Stimulated activated CD8-positive, alpha-beta memory T cell treated with anti-CD3 and anti-CD28 coated beads, Interleukin-2, amount 100 ng/mL, for 1 hour (primary cell): ENCODE measurements at regions not wholly inside any gene's neighbourhood (a gene's known extent, or its start where the extent isn't known, plus 50 kb on each side); places are given as distances from the start of the nearest gene placed in this dataset.
"Not testable (repeated sequence)": the region's sequence is repeated elsewhere in the genome, so short reads cannot be mapped to it uniquely, and the experiment has no call there.

ENCODE experiments used
- DNase-seq, 2 donors: peaks; one replicate each; pipeline ENCODE4 v3.0.0-alpha.2; 2020; ENCODE audit warnings: low read depth in 2 of 2

DNA sequence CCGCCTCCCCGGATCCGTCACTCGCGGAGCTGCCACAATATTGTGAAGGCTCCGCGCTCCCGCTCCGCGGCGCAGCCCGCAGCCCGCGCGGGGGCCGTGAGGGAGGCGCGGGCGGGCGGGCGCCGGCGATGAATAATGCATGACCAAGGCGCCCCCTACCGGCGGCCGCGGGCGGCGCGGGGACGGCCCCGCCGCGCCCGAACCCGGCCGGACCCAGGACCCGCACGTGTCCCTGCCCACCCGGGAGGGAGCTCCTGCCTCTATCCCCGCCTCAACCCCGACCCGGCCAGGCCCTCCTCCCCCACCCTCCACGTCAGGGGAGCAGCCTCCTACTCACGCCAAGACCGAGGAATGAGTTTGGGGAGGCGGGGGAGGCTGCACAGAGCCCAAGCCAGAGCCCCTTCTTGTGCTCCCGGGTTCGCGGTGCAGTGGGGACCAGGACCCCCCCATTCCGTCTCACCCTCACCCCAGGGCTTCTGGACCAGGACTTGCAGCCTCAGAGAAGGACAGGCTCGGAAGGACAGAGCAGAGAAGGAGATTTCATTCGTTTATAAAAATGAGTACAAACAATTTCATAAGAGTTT is 70.8 kb upstream of the CASZ1 start:
- peak; percentile 33 to 41 for DNase-seq

DNA sequence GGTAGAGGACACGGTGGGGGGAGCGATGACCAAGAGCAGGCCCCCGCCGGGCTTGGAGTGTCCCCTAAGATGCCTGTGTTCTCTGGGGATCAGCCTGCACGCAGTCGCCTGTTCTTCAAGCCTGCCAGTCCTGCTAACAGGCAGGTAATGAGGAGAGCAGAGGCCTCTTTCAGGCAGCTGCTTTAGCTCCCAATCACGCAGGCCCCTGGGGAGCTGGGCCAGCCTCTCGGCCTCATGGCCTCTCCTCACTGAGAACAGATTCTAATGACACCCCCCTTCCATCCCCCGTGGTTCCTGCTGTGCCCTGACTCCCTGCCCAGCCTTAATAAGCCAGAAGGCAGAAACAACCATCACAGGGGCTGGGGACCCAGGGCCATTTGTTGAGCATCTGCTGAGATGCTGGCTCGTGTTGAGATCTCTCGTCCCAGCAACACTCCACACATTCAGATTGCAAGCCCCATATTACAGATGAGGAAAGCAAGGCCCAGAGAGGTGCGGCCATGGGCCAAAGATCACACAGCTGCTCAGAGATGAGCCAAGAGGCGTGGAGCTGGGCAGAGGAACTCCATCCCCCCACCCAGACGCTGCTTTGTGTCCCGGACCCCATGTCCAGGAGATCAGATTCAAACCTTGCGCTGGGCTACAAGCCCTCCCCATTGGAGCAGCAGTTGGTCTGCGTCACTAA is 71.6 kb upstream of the CASZ1 start:
- DNase-seq, result no peak

DNA sequence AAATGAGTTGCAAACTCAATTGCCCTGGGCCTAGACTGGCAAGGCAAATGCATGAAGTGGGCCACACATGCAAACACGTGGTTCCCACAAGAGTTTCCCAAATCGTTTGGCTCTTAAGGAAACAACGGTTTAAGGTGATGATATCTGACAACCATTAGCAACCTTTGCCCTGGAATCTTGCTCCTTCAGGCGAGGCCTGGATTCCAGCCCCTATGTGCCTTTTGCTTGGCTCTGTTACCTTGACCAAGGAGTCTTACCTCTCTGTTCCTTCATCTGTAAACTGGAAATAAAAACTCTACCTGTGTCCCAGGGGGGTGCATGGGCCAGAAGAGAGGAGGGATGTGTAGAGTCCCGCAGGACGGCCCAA is 72.1 kb upstream of the CASZ1 start:
- DNase-seq, result no peak

DNA sequence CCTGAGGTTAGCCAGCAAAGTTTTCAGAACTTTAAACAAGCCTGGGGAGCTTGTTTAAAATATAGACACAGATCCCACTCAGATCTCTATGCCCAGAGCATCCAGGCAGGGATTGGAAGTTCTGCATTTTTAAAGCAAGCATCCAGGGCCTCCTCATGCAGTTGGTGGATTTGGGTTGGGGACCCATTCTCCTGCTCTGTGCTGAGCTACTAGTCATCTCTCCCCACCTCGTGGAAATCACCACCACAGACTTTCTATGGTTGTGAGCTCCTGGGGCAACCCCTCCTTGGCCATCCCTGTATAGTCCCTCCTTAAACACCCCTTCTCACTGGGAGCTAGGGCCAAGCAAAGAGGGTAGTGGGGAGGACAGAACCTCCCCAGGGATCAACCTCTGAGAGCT is 73.5 kb upstream of the CASZ1 start:
- DNase-seq, result no peak

DNA sequence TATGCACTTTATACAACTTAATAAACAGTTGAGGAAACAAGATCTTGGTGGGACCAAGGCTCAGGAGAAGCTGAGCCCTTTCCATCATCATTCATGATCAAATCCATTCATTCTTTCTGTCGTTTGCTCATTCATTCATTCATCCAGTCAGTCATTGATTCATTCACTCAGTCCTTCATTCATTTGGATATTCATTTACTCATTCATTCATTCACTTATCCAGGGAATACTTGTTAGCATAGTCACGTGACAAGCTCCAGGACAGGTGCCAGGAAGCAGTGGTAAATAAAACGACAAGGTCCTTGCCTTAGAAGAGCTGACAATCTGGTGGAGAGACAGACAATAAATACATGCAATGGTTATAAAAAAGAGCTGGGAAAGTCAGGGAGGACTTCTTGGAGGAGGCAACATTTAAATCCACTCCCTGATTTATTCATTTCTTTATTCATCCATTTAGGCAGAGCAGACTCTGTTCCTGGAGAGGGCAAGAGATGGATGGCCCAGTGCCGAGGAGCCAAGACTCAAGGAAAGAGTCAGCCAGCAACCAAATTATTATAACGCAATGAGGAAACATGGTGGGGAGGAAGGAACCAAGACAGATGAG is 74.1 kb upstream of the CASZ1 start:
- DNase-seq, result no peak

DNA sequence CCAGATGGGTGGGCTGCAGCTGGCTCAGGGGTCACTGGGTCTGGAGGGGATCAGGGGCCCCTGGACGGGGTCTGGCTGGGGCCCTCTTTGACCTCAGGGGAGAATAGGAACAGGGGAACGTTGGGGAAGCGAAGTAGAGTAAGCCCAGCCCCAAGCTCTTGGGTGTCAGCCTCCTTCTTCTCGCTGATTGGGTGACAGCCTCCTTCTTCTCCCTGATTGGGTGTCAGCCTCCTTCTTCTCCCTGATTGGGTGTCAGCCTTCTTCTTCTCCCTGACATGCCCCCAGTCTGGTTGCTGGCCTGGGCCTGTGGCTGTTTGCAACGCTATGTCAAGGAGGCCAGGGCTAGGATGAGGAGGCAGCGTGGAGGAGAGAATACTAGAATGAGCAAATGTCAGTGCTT is 76.7 kb upstream of the CASZ1 start:
- DNase-seq, result no peak

DNA sequence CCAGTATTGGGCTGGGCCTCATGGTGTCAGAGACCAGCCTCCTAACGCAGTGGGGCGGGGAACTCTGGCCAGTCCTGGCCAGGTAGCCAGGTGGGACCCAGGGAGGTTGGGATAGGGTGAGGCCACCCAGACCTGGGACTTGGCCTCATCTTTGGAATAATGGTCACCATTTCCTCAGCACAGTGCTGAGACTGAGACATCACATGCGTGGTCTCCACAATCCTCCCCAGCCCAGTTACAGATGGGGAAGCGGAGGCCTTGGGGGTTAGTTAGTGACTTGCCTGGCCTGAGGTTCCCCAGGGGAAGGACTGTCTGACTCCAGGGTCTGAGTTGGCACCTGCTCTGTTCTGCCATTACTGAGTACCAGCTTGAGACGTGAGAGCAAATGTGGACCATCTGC is 77.9 kb upstream of the CASZ1 start:
- DNase-seq, result no peak

DNA sequence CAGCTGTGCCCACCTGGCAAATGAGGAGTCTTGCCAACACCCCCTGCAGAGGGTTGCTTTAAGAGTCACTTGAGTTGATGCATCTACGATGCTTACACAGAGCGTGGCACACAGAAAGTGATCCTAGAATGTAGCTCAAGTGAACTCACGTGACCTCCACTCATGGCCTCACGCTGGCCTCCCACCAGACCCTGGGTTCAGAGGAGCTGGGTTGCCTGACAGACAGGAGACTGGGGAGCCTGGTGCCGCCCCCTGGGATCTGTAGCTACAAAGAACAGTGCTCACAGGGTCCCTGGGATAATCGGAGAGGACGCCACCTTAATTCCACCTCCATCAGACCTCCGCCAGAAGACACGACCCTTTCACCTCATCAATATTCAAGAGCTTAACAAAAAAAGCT is 81.4 kb upstream of the CASZ1 start:
- no peak for DNase-seq

DNA sequence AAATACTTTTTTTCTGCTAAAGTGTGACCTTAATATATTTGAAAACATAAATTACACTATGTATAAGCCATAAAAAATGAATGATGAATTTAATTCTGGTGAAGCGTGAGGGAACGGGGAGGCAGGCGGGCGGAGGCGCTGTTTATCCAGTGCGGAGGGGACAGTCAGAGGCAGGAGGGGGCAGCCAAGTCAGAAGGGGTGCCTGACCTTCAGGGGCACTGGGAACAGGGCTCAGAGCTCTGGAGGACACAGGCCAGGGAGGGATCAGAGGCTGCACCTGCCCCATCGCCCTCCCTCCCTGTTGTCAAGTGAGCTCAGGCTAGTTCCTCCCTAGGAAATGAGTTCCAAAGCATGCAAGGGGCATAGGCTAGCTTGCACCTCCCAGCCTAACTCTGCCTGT is 82.0 kb upstream of the CASZ1 start:
- no peak for DNase-seq

DNA sequence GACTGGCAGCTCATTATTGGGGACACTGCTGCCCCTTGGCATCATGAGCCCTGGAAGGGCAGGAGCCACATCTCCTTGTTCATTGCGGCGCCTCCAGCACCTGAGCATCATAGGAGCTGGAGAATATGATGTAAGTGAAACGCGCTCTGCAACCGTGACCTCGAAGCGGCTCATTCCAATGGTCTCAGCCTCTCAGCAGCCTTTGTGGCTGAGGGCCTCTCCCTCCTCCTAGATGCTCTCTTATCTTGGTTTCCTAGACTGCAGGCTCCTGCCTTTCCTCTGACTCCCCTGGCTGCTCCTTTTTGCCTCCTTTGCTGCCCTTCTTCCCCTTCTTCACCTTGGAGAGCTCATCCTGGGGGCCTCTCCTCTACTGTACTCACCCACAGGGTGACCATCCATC is 83.6 kb upstream of the CASZ1 start:
- DNase-seq, result no peak

DNA sequence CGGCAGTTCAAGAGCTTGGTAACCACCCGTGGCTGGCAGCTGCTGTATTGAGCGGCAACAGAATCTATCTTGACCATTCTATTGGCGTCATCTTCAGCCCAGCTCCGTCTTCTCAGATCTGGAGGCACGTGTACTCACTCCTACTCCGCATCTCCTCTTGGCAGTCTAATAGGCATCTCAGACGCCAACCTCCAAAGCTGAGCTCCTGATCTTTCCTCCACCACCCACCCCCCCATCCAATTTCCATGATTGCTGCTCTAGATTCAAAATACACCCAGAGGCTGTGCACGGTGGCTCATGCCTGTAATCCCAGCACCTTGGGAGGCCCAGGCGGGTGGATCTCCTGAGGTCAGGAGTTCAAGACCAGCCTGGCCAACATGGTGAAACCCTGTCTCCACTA is 84.6 kb upstream of the CASZ1 start:
- no peak for DNase-seq

DNA sequence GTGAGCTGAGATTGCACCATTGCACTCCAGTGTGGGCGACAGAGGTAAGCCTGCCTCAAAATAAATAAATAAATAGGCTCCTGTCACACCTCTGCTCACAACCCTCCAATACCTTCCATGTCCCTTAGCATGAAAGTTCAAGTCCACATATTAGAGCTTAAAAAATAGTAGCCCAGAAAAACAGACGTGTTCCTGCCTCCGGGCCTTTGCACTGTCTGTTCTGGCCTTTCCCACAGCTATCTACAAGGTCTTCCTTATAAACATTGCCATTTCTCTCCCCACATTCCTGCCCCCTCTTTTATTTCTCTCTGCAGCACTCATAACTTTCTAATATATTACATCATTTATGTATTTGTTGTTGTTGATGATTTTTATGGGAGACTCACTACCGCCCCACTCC is 85.6 kb upstream of the CASZ1 start:
- DNase-seq, result no peak

DNA sequence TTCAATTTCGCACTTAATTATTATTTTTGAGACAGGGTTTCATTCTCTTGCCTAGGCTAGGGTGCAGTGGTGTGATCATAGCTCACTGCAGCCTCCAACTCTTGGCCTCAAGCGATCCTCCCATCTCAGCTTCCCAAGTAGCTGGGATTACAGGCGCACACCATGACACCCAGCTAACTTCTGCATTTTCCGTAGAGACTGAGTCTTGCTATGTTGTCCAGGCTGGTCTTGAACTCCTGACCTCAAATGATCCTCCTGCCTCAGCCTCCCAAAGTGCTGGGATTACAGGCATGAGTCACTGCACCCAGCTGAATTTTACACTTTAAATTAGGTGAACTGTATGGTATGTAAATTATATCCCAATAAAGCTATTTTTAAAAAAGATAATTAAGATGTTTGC is 90.6 kb upstream of the CASZ1 start:
- DNase-seq, result not testable (repeated sequence)

DNA sequence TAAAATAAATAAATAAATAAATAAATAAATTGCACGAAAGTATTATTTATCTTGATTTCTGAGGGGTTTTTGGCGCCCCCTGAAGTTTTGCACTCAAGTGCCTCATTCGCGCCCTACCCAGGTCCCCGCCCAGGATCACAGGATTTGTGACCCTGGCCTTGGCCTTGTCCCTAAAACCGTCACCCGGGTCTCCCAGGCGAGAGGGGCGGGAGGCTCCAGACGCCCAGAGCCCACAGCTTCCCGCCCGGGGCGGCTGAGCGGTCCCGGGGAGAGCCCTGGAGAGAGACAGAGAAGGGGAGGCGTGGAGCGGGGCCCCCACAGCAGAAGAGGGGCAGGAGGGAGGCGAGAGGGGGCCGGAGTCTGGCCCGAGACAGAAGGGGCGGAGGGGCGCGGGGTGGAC is 91.8 kb upstream of the CASZ1 start:
- no peak for DNase-seq

DNA sequence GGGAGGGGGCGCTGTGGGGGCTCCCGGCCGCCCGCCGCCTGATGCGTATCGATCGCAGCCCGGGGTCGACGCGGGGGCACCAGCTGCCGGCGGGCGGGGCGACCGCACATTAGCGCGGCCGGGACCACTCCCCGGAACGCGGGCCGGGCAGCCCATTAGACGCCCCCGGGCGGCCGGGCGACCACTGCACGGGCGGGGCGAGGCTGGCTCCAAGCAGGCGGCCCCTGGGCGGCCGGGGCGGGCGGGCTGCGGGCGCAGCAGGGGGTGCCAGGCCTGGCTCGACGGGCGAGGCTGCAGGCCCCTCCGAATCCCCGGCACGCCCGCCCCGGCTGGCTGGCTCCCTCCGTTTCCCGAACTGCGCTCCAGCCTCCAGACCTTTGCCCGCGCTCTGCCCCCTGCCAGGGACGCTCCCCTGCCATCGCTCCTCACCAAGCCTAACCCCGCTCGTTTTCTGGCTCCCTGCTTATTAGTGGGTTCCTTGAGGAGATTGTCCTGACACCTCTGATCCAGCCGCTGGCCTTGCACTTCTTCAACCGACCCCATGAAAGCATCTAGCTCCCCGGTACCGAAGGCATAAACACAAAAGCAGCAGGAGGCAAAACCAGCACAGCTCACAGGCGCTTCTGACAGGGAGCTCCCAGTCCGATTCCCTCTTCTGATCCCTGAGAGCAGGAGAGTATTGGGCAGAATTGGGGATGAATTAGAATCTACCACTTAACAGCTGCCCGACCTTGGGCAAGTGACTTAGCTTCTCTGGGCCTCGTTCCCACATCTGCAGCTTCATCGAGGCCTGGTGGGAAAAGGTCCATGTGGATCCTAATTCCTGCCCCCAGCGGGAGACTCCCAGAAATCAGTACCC is 92.6 kb upstream of the CASZ1 start:
- no peak for DNase-seq

DNA sequence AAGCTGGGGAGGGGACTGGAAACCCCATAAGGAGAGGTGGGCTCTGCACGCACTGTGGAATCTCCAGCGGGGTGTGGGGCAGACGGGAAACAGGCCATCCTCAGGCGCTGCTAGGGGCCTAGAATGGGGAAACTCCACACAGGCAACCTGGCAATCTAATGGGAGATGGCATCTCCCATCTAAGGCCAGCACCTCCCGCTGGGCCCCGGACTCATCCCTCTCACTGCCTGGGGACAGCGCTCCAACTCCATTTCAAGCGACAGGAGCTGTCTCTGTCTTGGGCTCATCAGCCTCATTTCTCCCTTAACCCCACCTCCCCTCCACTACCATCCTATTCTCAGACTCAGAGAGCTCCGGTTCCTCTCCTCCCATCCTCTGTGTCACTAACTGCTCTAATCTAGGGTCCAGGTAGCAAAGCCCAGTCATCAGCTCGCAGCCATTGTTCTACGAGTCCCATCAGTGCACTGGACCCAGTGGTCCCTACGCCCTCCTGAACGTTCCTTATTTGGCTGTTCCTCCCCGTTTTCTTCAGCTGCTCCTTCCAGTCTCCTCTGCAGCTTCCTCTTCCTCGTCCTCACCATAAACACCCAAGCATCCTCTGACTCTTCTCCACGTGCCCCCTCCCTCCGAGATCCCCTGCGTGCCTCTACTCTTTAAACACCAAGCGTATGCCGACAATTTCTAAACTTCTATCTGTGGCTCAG is 93.4 kb upstream of the CASZ1 start:
- no peak for DNase-seq

DNA sequence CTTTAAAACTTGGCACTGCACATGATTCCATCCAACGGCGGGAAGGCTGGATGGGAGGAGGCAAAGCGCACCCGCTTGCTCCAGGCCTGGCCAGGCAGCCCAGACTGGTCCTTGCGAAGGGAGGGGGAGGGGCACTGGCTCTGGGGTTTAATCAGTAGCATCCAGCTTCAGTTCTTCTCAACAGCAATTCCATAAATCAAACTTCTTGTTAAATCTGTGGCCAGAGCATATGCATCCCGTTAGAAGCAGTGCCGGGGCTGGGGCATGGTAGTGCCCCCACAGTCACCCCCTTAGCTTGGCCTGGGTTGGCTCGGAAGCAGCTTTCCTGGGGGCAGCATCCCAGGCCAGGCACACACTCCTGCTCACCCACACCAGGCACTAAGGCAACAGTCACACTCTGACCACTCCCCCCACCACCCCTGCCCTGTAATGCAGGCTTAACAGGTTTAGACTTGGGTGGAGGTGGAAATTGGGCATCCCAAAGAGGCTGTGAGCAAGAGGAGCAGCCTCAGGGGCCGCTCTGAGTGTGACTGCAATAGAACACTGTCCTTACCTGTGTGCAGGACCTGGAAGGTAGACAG is 94.1 kb upstream of the CASZ1 start:
- DNase-seq, result no peak

DNA sequence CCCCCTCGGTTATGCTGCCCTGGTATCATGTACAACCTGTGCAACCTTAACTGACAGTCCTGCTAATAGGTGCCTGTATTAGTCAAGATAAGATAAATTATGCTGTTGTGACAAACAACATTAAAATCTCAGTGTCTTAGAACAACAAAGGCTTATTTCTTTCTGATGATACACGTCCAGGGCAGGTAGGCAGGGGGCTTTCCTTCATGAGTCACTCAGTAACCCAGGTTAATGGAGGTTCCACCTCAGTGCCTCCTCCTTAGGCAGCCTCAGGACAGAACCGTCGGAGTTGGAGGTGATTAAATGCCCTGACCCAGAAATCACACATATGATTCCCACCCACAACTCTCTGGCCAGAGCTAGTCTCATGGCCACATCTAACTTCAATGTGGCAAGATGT is 94.6 kb upstream of the CASZ1 start:
- no peak for DNase-seq

DNA sequence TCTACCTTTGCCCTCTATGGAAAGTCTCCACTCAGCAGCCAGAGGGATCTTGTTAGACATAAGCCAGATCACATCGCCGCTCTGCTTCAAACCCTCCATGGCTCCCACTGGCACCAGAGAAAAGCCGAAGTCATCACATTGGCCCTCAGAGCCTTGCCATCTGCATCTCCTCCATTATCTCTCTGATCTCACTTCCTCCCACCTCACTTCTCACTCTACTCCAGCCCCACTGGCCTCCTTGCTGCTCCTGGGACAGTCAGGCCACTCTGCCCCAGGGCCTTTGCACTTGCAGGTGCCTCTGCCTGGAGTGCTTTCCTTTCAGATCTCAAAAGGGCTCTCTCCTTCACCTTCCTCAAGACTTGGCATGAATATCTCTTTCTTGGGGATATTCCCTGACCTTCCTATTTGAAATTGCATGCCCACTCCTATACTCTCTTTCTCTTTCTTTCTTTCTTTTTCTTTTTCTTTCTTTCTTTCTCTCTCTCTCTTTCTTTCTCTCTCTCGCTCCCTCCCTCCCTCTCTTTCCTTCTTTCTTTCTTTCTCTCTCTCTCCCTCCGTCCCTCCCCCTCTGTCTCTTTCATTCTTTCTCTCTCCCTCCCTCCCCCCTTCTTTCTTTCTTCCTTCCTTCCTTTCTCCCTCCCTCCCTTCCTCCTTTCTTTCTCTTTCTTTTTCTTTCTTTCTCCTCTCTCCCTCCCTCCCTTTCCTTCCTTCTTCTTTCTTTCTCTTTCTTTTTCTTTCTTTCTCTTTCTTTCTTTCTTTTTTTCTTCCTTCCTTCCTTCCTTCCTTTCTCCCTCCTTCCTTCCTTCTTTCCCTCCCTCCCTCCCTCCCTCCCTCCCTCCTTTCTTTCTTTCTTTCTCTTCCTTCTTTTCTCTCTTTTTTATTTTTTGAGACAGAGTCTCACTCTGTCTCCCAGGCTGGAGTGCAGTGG is 96.0 kb upstream of the CASZ1 start:
- no peak for DNase-seq

DNA sequence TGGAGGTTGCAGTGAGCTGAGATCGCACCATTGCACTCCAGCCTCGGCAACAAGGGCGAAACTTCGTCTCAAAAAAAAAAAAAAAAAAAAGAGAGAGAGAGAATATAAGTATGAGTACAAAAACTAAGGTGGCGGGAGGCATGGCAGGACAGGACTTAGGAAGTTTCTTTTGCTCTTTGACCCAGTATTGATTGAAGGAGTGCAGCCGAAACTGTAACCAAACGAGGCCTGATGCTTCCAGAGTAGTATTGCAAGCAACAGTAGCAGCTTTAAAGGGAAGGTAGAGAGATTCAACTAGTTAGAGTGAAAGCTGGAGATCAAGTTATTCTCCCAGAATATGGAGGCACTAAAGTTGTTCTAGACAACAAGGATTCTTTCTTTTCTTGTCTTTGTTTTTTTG is 99.2 kb upstream of the CASZ1 start:
- DNase-seq, result no peak

DNA sequence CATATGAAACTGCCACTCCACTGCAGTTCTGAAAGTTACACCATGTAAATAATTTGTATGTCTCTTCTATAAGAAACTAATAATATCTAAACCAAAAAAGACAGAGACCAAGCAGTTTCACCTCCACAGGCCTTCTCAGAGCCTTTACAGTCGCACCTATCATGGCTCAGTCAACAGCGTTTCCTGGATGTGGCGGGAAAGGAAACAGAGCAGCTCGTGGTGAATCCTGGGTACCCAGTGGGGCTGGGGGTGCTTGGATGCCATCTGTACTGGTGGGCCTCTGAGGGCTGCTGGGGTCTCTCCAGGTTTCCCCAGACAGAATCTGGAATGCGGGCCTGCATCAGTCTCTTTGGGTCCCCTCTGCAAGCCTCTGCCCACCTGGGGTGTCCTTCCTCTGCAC is 100.2 kb upstream of the CASZ1 start:
- DNase-seq, result no peak
